ENCODE measurements at regions not wholly inside any gene's neighbourhood (a gene's known extent, or its start where the extent isn't known, plus 50 kb on each side); places are given as distances from the start of the nearest gene placed in this dataset.
"Not testable (repeated sequence)": the region's sequence is repeated elsewhere in the genome, so short reads cannot be mapped to it uniquely, and the experiment has no call there.

DNA sequence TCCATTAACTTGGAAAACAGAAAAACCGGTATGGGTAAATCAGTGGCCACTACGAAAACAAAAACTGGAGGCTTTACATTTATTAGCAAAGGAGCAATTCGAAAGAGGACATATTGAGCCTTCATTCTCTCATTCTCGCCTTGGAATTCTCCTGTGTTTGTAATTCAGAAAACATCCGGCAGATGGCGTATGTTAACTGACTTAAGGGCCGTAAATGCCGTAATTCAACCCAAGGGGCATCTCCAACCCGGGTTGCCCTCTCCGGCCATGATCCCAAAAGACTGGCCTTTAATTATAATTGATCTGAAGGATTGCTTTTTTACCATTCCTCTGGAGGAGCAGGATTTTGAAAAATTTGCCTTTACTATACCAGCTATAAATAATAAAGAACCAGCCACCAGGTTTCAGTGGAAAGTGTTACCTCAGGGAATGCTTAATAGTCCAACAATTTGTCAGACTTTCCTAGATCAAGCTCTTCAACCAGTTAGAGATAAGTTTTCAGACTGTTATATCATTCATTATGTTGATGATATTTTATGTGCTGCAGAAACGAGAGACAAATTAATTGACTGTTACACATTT is 160.9 kb downstream of the GPX5 start:
- Mint-ChIP-seq H3K4me1 (peaks cover 64% of the 10 kb centered on the region), H3K27me3 (ENCODE audit: low read depth, poor library complexity) (peaks cover 34% of the 10 kb centered on the region)
- H3K27ac Mint-ChIP-seq; H3K4me3 Mint-ChIP-seq; H3K9me3 Mint-ChIP-seq; H3K36me3 Mint-ChIP-seq (ENCODE audit: low read depth): not testable (repeated sequence)
- DNase-seq, result peak; percentile 66
- peak; percentile 71 for TF ChIP-seq CTCF (IDR thresholded peaks at IDR 0.05)

DNA sequence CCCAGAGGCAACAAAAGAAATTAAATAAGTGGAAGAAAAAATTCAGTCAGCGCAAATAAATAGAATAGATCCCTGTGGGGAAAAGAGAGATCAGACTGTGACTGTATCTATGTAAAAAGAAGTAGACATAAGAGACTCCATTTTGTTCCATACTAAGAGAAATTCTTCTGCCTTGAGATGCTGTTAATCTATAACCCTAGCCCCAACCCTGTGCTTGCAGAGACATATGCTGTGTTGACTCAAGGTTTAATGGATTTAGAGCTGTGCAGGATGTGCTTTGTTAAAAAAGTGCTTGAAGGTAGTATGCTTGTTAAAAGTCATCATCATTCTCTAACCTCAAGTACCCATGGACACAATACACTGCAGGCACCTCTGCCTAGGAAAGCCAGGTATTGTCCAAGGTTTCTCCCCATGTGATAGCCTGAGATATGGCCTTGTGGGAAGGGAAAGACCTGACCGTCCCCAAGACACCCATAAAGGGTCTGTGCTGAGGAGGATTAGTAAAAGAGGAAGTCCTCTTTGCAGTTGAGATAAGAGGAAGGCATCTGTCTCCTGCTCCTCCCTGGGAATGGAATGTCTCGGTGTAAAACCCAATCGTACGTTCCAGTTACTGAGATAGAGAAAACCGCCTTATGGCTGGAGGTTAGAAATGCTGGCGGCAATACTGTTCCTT is 161.8 kb downstream of the GPX5 start:
- not testable (repeated sequence) for H3K36me3 Mint-ChIP-seq (ENCODE audit: low read depth); H3K27ac Mint-ChIP-seq; DNase-seq; H3K9me3 Mint-ChIP-seq; H3K4me3 Mint-ChIP-seq
- H3K27me3 Mint-ChIP-seq (ENCODE audit: low read depth, poor library complexity), result peaks cover 37% of the 10 kb centered on the region
- peaks cover 73% of the 10 kb centered on the region for H3K4me1 Mint-ChIP-seq

DNA sequence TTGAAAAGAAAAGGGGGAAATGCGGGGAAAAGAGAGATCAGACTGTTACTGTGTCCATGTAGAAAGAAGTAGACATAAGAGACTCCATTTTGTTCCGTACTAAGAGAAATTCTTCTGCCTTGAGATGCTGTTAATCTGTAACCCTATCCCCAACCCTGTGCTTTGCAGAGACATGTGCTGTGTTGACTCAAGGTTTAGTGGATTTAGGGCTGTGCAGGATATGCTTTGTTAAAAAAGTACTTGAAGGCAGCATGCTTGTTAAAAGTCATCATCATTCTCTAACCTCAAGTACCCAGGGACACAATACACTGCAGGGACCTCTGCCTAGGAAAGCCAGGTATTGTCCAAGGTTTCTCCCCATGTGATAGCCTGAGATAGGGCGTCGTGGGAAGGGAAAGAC is 166.3 kb downstream of the GPX5 start:
- Mint-ChIP-seq H3K27me3 (ENCODE audit: low read depth, poor library complexity) (peaks cover 68% of the 10 kb centered on the region), H3K27ac (peak overlapping the region; percentile 24), H3K9me3 (peaks cover 11% of the 10 kb centered on the region), H3K4me1 (peaks cover 81% of the 10 kb centered on the region)
- not testable (repeated sequence) for DNase-seq; H3K4me3 Mint-ChIP-seq; H3K36me3 Mint-ChIP-seq (ENCODE audit: low read depth)

GRCh38 chr6:28693033-28693750 is 167.5 kb downstream of the GPX5 start:
- H3K27ac Mint-ChIP-seq, result no peak overlapping the region
- peaks cover 77% of the 10 kb centered on the region for H3K27me3 Mint-ChIP-seq (ENCODE audit: low read depth, poor library complexity)
- no peak for TF ChIP-seq CTCF (IDR thresholded peaks at IDR 0.05)
- DNase-seq, result no peak
- H3K9me3 Mint-ChIP-seq, result peaks cover 11% of the 10 kb centered on the region
- H3K4me1 Mint-ChIP-seq, result peaks cover 74% of the 10 kb centered on the region
- peaks cover 5% of the 10 kb centered on the region for H3K36me3 Mint-ChIP-seq (ENCODE audit: low read depth)
- H3K4me3 Mint-ChIP-seq, result peak overlapping the region; percentile 81

GRCh38 chr6:28693751-28694443 is 168.2 kb downstream of the GPX5 start:
- peak overlapping the region; percentile 81 for H3K4me3 Mint-ChIP-seq
- H3K4me1 Mint-ChIP-seq, result peaks cover 73% of the 10 kb centered on the region
- H3K27me3 Mint-ChIP-seq (ENCODE audit: low read depth, poor library complexity), result peaks cover 84% of the 10 kb centered on the region
- peak overlapping the region; percentile 8 for H3K27ac Mint-ChIP-seq
- TF ChIP-seq CTCF (IDR thresholded peaks at IDR 0.05), result no peak
- peaks cover 5% of the 10 kb centered on the region for H3K36me3 Mint-ChIP-seq (ENCODE audit: low read depth)
- peaks cover 11% of the 10 kb centered on the region for H3K9me3 Mint-ChIP-seq
- peak; percentile 33 for DNase-seq

DNA sequence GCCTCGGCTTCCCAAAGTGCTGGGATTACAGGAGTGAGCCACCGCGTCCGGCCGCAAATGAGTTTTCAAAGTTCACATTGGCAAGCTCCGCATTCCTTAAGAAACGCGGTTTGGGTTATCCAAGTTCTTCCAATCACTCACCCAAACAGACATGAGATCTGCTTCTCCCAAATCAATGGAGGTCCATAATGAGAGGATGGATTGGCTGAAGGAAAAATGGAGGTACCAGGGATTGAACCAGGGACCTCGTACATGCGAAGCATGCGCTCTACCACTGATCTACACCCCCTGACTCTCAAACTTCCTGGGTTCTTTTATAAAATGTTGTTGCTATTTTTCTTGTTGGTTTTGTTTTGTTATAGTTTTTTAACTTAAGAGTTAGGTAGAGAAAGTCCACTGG is 170.0 kb downstream of the GPX5 start:
- H3K4me3 Mint-ChIP-seq, result no peak overlapping the region
- no peak for TF ChIP-seq CTCF (IDR thresholded peaks at IDR 0.05)
- DNase-seq, result no peak

More for the DNA sequence above, 170.0 kb downstream of the GPX5 start:
- H3K9me3 Mint-ChIP-seq, result peaks cover 11% of the 10 kb centered on the region
- peaks cover 9% of the 10 kb centered on the region for H3K36me3 Mint-ChIP-seq (ENCODE audit: low read depth)
- no peak overlapping the region for H3K27ac Mint-ChIP-seq
- peaks cover 64% of the 10 kb centered on the region for H3K4me1 Mint-ChIP-seq
- peaks cover 92% of the 10 kb centered on the region for H3K27me3 Mint-ChIP-seq (ENCODE audit: low read depth, poor library complexity)

Measured in nephron progenitor cell (in vitro differentiated cells).